DMS153 treated with DMSO at 0.1 percent for 48 hours (cell line): ENCODE measurements at regions not wholly inside any gene's neighbourhood (a gene's known extent, or its start where the extent isn't known, plus 50 kb on each side); places are given as distances from the start of the nearest gene placed in this dataset.

Source experiments
- DNase-seq: peaks from one replicate; lab custom pipeline; 2025; ENCODE audit not compliant: unreplicated experiment; lab: John Stamatoyannopoulos, UW

GRCh38 chr7:42395607-42396006, 158.6 kb upstream of the GLI3 start:
- DNase-seq: no peak

DNA sequence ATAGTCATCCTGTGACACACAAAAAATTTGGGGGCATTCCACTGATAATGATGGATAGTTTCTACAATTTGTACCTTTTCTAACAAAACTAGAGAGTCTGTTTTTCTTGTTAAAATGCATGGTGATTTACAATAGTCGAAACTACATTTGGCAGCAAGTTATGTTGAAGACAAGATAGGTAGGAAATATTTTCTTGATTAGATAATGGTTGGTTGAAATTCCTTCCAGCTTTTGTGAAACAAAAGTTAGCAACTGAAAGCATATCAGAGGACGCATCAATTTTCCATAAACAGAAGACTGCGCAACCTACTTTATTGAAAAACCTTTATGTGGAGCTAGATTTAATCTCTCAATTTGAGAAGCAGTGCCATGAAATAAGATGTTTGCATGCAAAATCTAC, 155.8 kb upstream of the GLI3 start:
- DNase-seq: no peak

DNA sequence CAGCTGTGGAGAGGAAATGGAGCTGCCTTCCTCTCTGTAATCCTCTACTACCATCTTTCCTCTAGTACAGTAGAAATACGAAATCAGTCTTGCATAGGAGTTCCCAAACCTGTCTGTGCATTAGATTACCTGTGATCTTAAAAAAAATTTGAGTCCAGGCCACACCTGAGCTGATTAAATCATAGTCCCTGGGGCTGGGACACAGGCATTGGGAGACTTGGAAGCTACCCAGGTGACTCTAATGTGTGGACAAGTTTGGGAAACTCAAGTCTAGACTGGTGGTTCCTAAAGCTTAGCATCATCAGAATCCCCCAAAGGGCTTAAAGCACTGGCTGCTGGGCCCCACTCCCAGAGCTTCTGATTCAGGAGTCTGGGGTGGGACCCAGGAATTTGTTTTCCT, 152.7 kb upstream of the GLI3 start:
- no peak for DNase-seq

GRCh38 chr7:42385912-42386311, 148.9 kb upstream of the GLI3 start:
- DNase-seq: no peak

- DNase-seq: no peak
Measured at GRCh38 chr7:42381161-42381560, 144.2 kb upstream of the GLI3 start.

- DNase-seq: no peak
Measured at GRCh38 chr7:42380401-42380800, 143.4 kb upstream of the GLI3 start.

DNA sequence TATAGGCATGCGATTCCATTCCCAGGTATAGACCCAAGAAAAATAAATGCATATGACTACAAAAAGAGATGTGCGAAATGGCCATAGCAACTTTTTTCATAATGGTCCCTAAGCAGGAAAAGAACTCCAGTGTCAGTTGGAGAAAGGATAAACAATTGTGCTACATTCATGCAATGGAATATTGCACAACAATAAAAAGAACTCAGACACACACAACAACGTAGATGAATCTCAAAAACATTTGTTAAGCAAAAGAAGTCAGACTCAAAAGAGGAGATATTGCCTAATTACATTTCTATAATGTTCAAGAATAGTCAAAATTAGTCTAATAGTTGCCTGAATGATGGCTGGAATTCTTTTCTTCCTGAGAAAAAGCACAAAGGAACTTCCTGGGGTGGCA, 141.1 kb upstream of the GLI3 start:
- no peak for DNase-seq

- DNase-seq: no peak
Measured at GRCh38 chr7:42373285-42373684, 136.3 kb upstream of the GLI3 start.

DNA sequence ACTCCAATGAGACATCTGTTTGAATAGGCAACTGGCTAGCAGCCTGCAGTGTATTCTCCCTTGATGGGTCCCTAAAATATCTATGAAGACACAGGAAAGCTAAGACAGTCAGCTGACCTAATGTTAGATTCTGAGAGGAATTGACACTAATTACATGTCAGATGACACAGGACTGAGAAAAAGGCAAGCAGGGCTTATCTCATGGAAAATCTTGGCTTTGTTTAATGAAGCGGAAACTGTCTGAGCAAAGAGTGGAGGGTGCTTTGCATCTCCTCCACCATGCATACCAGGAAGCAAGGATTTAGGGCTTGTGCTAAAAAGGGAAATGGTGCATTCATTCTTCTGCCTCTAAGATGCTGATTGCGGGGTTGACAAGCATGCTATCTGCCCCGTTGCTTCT, 135.5 kb upstream of the GLI3 start:
- no peak for DNase-seq

DNA sequence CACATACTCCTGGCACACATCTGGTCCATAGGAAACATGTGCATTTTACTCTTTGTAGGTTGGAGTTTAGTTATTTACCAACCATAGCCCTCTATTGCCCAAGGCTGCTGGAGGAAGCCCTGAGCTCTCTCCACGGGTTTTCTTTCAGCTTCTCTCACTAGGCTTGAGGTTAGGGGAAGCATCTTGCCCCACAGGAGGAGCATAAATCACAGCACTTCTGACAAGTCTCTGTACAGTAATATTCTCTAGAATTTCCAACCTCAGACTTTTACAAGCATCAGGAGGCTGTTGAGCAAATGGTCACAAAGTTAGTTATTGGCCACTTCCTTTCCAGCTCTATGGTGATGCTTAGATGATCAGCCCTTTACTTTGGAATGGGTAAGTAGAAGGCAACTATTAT, 122.9 kb upstream of the GLI3 start:
- no peak for DNase-seq

- DNase-seq: no peak
Measured at GRCh38 chr7:42351316-42351935, 114.4 kb upstream of the GLI3 start.

- DNase-seq: no peak
Measured at GRCh38 chr7:42350801-42351200, 113.8 kb upstream of the GLI3 start.

DNA sequence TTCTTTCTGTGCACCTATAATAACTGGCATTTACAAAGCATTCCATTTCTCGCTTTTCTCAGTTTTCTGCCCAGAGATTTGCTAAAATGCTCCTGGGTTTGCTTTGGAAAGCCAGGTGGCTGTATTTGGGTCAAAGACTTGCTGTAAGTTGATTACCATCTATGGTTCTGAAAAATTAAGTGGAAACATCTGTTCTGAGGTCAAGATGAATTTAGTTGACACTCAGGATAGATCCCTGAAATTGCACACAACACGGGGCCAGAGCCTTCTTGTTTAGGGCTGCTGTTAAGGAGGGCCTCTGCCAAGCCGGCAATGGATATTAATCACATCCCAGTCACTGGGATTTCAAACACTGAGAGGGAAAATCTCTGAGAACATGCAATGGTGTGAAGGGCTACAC, 111.6 kb upstream of the GLI3 start:
- DNase-seq: no peak

DNA sequence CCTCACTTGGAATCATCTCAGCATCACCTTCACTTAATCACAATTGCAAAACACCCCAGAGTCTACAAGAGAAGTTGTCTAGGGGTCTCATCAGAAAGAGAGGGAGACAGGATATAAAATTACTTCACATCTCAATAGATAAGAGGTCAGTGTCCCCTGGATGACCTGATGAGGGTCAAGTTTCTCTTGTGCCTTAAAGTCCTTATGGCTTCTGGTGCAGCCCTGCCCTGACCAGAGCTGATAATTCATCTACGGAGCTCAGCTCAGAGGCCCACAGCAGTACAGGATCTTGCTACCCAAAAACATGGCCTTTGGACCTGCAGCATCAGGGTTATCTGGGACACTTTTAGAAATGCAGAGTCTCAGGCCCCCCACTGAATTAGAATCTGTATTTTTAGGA, 111.1 kb upstream of the GLI3 start:
- no peak for DNase-seq

DNA sequence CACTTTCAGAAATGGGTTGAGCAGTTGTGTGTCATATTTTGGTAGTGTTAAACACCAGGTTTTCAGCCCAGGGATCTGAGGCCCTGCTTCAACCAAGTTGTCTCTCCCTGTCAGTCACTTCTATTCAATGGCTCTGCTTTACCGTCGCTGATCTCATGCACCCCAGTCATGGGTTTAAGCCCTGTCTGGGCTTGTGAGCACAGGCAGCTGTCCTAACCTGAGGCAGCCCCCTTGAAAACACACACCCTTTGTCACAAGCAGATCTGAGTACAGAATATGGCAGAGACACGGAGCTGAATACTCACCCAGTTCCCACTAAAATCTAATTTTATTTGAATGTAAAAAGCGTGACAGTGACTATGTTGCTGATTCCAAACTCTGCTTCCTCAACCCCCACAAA, 110.6 kb upstream of the GLI3 start:
- no peak for DNase-seq

DNA sequence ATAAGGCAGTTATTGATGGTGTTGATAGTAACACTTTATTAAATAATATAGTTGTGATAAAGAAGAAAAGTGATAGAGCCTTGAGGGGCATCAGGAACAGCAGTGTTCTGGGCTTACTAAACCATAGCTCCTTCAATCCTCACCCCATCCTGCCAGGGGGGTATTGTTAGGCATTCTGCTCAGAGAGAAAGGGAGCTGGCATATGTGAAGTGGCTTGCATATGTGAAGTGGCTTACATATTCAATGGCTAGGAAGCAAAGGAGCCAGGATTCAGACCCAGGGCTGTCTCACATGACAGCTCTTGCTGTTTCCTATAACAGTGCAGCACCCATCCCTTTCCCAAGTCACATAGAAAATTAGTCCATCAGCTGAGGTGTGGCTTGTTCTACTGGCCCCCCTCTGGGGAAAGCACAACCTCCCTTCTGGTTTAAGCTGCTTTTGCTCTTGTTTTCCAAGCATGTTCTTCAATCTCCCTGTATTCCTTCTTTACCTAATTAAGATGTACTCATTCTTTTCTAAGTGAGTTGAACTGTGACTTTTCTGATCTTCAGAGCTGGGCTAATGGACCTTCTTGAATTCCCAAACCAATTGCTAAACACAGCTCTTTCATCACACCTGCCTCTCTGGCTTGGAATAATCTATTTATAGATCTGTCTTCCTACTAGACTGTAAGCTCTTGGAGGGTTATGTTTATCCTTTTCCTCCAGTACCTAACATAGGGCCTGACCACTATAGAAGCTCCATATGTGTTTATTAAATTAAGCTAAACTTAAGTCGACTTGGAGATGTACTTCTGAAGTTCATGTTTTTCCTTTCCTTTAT, 108.7 kb upstream of the GLI3 start:
- DNase-seq: no peak

DNA sequence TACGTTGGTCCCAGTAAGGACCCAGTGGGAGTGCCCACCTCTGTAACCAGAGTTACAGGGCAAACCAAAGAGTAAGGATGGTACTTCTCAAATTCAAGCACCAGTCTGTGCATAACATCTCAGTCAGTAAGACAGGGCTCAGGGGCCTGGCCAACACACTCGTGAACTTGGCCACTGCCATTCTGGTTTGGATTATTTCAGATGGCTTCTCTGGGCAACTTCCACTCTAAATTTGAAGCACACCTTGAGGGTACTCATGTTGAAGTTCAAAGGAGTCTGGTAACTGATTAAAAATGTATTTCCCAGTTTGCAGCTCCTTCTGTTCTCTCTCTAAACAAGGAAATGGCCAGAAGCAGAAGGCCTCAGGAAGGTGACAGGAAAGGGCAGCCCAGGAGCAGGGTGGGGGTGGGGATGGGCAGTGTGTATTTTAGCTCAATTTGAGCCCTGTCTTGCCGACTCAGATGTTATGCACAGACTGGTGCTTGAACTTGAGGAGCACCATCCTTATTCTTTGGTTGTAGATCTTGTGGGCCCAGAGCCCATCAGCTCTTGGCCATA, 107.3 kb upstream of the GLI3 start:
- no peak for DNase-seq

DNA sequence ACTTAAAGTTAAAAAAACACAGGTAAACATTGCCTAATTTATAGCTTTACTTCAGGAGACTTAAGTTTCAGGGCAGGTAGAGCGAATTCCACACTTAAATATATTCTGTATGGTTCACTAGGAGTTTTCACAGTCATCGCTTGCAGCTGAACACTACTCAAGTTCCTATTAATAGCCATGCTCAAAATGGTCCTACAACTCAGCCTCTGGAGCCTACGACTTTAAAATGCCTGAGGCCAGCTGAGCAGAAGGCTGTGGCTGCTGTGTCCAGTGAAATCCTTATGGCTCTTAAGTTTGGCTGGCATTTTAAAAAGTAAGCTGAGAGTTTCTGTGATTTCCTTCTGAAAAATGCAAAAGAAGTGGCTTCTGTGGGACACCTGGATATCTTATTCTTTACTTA, 105.4 kb upstream of the GLI3 start:
- DNase-seq: no peak

- no peak for DNase-seq
Measured at GRCh38 chr7:42340436-42340835, 103.4 kb upstream of the GLI3 start.

- no peak for DNase-seq
Measured at GRCh38 chr7:42338916-42339540, 102.0 kb upstream of the GLI3 start.

- no peak for DNase-seq
Measured at GRCh38 chr7:42338231-42338915, 101.4 kb upstream of the GLI3 start.
